Gastroesophageal sphincter (tissue), 3 donors: ENCODE measurements at regions not wholly inside any gene's neighbourhood (a gene's known extent, or its start where the extent isn't known, plus 50 kb on each side); places are given as distances from the start of the nearest gene placed in this dataset.

Experiments used
- POLR2AphosphoS5 ChIP-seq: sonication (generic); formaldehyde crosslinking; IDR thresholded peaks from one replicate; pipeline ENCODE4 v1.6.1; 2017; ENCODE audit warnings: antibody characterized with exemption
- TF ChIP-seq, protein P1 (sequence below), 4 experiments: fragments of 200-600 bp in 2 of 4; fragments of 450-650 bp in 2 of 4; sonication (generic) in 1 of 4; IDR thresholded peaks; one replicate each; pipeline ENCODE4 v1.5.1; 2017 to 2019; ENCODE audit warnings: antibody characterized with exemption in 4 of 4, mild to moderate bottlenecking in 2 of 4, moderate library complexity in 2 of 4

DNA sequence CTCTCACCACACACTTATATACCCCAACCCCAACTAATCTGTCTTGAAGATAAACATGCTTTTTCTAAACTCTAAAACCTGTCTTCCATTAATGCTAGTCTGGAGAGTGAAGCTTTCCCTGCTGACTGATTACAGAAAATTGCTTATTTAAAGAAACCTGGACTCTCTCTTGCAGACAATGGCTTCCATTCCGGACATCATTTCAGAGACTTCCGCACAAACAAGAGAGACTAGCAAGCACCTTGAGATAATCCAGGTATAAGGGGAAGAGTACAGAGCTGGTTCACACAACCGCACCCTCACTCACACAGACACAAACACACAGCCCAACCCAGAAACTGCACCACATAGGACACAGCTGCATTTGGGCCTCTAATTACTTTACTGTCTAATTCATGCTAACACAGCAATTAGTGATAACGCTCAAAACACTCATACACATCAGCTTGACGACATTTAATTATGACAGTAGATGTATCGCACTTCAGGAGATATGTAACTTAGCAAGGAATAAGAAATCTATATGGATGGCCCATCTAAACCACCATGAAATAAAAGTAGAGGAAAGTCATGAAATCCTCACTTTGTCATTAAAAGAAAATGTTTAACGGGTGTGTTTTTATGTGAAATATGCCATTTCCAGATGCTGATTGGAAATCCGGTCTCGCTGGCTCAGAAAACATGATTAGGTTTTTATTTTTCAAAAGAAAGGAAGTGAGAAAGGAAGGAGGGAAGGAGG, 138.1 kb upstream of the JARID2 start:
- TF ChIP-seq, protein P1, sequence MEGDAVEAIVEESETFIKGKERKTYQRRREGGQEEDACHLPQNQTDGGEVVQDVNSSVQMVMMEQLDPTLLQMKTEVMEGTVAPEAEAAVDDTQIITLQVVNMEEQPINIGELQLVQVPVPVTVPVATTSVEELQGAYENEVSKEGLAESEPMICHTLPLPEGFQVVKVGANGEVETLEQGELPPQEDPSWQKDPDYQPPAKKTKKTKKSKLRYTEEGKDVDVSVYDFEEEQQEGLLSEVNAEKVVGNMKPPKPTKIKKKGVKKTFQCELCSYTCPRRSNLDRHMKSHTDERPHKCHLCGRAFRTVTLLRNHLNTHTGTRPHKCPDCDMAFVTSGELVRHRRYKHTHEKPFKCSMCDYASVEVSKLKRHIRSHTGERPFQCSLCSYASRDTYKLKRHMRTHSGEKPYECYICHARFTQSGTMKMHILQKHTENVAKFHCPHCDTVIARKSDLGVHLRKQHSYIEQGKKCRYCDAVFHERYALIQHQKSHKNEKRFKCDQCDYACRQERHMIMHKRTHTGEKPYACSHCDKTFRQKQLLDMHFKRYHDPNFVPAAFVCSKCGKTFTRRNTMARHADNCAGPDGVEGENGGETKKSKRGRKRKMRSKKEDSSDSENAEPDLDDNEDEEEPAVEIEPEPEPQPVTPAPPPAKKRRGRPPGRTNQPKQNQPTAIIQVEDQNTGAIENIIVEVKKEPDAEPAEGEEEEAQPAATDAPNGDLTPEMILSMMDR (IDR thresholded peaks at IDR 0.05) = no peak
- no peak for TF ChIP-seq POLR2AphosphoS5
